Lower lobe of right lung (tissue), 2 donors: ENCODE measurements at regions not wholly inside any gene's neighbourhood (a gene's known extent, or its start where the extent isn't known, plus 50 kb on each side); places are given as distances from the start of the nearest gene placed in this dataset.

Source experiments
- ATAC-seq, 2 donors: fragments of 200-7000 bp; cut with Tn5 transposase; one replicate each; pipeline ENCODE4 v1.9.1; 2020 to 2022; ENCODE audit warnings: mild to moderate bottlenecking in 2 of 2, moderate library complexity in 2 of 2
- DNase-seq: peaks from one replicate; pipeline ENCODE4 v3.0.0-alpha.2; 2020
- H3K27ac ChIP-seq: fragments of 200-600 bp; one replicate; pipeline ENCODE4 v1.8.0; 2022
- H3K27me3 ChIP-seq: fragments of 200-600 bp; one replicate; pipeline ENCODE4 v1.8.0; 2022; ENCODE audit warnings: low read depth
- H3K36me3 ChIP-seq: fragments of 200-600 bp; one replicate; pipeline ENCODE4 v1.8.0; 2022; ENCODE audit warnings: mild to moderate bottlenecking
- H3K4me1 ChIP-seq: fragments of 200-600 bp; one replicate; pipeline ENCODE4 v1.8.0; 2022
- H3K4me3 ChIP-seq: fragments of 200-600 bp; one replicate; pipeline ENCODE4 v1.8.0; 2022; ENCODE audit warnings: mild to moderate bottlenecking
- H3K9me3 ChIP-seq: fragments of 200-600 bp; one replicate; pipeline ENCODE4 v1.8.0; 2022
- CTCF ChIP-seq: fragments of 200-600 bp; IDR thresholded peaks from one replicate; pipeline ENCODE4 v1.8.0; 2022; ENCODE audit warnings: antibody characterized with exemption, mild to moderate bottlenecking
- intact Hi-C: fragments of 100-400 bp; cut with DNase I; formaldehyde crosslinking; loops from one replicate; pipeline ENCODE4 v1.11.0; 2022
- donor health status: DM: no; HTN: yes; CAD: no; lungs with severe emphysema.

GRCh38 chr3:152959307-152959706, 124.4 kb downstream of the P2RY1 start:
- intact Hi-C loops, result no loop called here
- TF ChIP-seq CTCF, result no peak
- Histone ChIP-seq H3K4me1 (no peaks in the 10 kb centered on the region), H3K9me3 (no peaks in the 10 kb centered on the region), H3K36me3 (no peaks in the 10 kb centered on the region), H3K27ac (no peak overlapping the region), H3K4me3 (no peak overlapping the region), H3K27me3 (no peaks in the 10 kb centered on the region)
- no peak for DNase-seq
- no peak for ATAC-seq

- no peak for ATAC-seq
- TF ChIP-seq CTCF, result no peak
- intact Hi-C loops, result no loop called here
These were observed 125.8 kb downstream of the P2RY1 start for GRCh38 chr3:152960684-152961083.

GRCh38 chr3:152961323-152961722, 126.4 kb downstream of the P2RY1 start:
- H3K27ac ChIP-seq, result no peak overlapping the region
- H3K4me3 ChIP-seq, result no peak overlapping the region
- no peaks in the 10 kb centered on the region for H3K27me3 ChIP-seq
- TF ChIP-seq CTCF, result peak; percentile 44
- DNase-seq (no peak), ATAC-seq (peak in 1 of 2 donors; percentile 45)
- intact Hi-C loops, result no loop called here
- H3K9me3 ChIP-seq, result peaks cover 5% of the 10 kb centered on the region
- no peaks in the 10 kb centered on the region for H3K36me3 ChIP-seq
- H3K4me1 ChIP-seq, result no peaks in the 10 kb centered on the region

More at GRCh38 chr3:152960684-152961083, 125.8 kb downstream of the P2RY1 start:
- DNase-seq, result no peak
- no peak overlapping the region for H3K27ac ChIP-seq
- no peaks in the 10 kb centered on the region for H3K27me3 ChIP-seq
- no peaks in the 10 kb centered on the region for H3K4me1 ChIP-seq
- no peaks in the 10 kb centered on the region for H3K36me3 ChIP-seq
- H3K4me3 ChIP-seq, result no peak overlapping the region
- H3K9me3 ChIP-seq, result no peaks in the 10 kb centered on the region

DNA sequence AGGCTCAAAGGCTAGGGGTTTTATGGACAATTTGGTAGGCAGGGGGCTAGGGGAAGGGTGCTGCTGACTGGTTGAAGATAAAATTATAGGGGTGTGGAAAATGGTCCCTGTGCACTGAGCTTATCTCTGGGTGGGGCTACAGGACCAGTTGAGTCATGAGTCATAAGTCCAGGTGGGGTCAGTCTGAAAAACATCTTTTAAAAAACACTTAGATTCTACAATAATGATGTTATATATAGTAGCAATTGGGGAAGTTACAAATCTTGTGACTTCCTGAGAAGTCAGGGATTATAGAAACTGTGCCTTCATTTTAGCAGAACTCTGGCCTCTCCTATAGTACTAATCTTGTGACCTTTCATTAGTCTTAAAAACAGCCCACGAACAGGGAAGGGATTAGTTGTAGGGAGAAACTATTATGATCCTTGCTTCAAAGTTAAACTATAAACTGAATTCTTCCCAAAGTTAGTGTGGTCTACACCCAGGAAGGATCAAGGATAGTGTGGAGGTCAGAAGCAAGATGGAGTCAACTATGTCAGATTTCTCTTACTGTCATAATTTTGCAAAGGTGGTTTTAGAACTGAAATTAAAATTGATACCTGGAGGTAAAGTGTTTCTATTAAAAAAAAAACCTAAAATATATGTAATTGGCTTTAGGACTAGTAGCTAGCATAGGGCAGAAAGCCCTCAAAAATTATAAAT, 130.1 kb downstream of the P2RY1 start:
- Histone ChIP-seq H3K9me3 (peaks cover 10% of the 10 kb centered on the region), H3K27ac (no peak overlapping the region), H3K4me1 (no peaks in the 10 kb centered on the region), H3K27me3 (no peaks in the 10 kb centered on the region), H3K36me3 (no peaks in the 10 kb centered on the region), H3K4me3 (no peak overlapping the region)
- DNase-seq (no peak), ATAC-seq (no peak)
- intact Hi-C loops, result no loop called here
- no peak for TF ChIP-seq CTCF

DNA sequence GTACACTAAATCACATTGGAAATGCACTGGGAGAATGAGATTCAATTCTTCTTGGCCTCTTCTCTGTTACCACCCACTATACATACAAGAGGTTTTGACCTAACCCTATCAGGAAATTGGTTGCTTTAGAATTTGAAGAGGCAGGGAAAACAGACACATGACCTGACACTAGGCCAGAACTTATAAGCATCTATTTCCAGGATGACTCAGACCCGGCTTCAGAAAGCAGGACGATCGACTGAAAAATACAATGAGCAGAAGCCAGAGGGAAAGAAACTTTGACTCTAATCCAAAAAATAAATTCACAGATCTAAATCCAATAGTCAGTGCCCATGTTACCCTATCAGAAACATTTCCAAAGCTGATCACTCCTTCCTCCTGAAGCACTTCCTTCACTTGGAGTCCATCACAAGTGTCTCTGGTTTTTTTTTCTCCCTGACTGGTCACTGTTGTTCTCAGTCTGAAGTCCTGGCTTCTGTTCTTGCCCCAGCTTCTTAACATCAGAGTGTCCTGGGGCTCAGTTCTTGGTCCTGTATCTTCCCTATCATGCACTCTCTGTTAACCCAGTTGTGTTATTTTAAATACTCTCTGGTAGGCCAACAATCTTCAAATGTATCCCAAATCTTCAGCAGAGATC, 133.6 kb downstream of the P2RY1 start:
- ATAC-seq (no peak), DNase-seq (no peak)
- H3K4me1 ChIP-seq, result no peaks in the 10 kb centered on the region
- TF ChIP-seq CTCF, result no peak
- no peaks in the 10 kb centered on the region for H3K27me3 ChIP-seq
- H3K36me3 ChIP-seq, result no peaks in the 10 kb centered on the region
- H3K27ac ChIP-seq, result no peak overlapping the region
- H3K9me3 ChIP-seq, result peaks cover 10% of the 10 kb centered on the region
- no peak overlapping the region for H3K4me3 ChIP-seq
- intact Hi-C loops, result no loop called here
